Ishikawa (cell line): ENCODE measurements at regions not wholly inside any gene's neighbourhood (a gene's known extent, or its start where the extent isn't known, plus 50 kb on each side); places are given as distances from the start of the nearest gene placed in this dataset.

Experiments used
- CEBPB ChIP-seq: IDR thresholded peaks from 2 replicates; pipeline ENCODE4 v1.6.1; 2012
- CREB1 ChIP-seq: IDR thresholded peaks from 2 replicates; pipeline ENCODE4 v1.6.1; 2012; ENCODE audit warnings: low read depth
- EGR1 ChIP-seq: IDR thresholded peaks from 2 replicates; pipeline ENCODE4 v1.6.1; 2012
- EP300 ChIP-seq: IDR thresholded peaks from 2 replicates; pipeline ENCODE4 v1.6.1; 2012; ENCODE audit warnings: borderline replicate concordance
- FOXM1 ChIP-seq: IDR thresholded peaks from 2 replicates; pipeline ENCODE4 v1.6.1; 2012; ENCODE audit warnings: low read depth, borderline replicate concordance
- MAX ChIP-seq: IDR thresholded peaks from 2 replicates; pipeline ENCODE4 v1.6.1; 2012
- NFIC ChIP-seq: IDR thresholded peaks from 2 replicates; pipeline ENCODE4 v1.6.1; 2012
- RAD21 ChIP-seq: IDR thresholded peaks from 2 replicates; pipeline ENCODE4 v1.6.1; 2012; ENCODE audit warnings: low read depth
- REST ChIP-seq: IDR thresholded peaks from 2 replicates; pipeline ENCODE4 v1.6.1; 2012; ENCODE audit warnings: low read depth, mild to moderate bottlenecking
- TAF1 ChIP-seq: IDR thresholded peaks from 2 replicates; pipeline ENCODE4 v1.6.1; 2012; ENCODE audit warnings: low read depth, mild to moderate bottlenecking
- TCF12 ChIP-seq: IDR thresholded peaks from 2 replicates; pipeline ENCODE4 v1.6.1; 2012; ENCODE audit warnings: low read depth
- TEAD4 ChIP-seq: IDR thresholded peaks from 2 replicates; pipeline ENCODE4 v1.6.1; 2012
- USF1 ChIP-seq: IDR thresholded peaks from 2 replicates; pipeline ENCODE4 v1.6.1; 2012
- YY1 ChIP-seq: IDR thresholded peaks from 2 replicates; pipeline ENCODE4 v1.6.1; 2012; ENCODE audit warnings: low read depth
- ZBTB7A ChIP-seq: IDR thresholded peaks from 2 replicates; pipeline ENCODE4 v1.6.1; 2012; ENCODE audit warnings: low read depth

GRCh38 chr4:19743115-19743638, 508.5 kb upstream of the SLIT2 start:
- TF ChIP-seq RAD21 (no peak), REST (no peak), EP300 (no peak), MAX (no peak), ZBTB7A (no peak), CEBPB (no peak), USF1 (no peak), CREB1 (no peak), YY1 (no peak), TAF1 (no peak), EGR1 (no peak), NFIC (no peak), TEAD4 (no peak), FOXM1 (no peak), TCF12 (no peak)

- no peak; the same call in 1 of the 2 replicates for TF ChIP-seq REST
- no peak for TF ChIP-seq ZBTB7A
- peak; percentile 94 for TF ChIP-seq FOXM1
- TF ChIP-seq RAD21: peak; percentile 40
- TF ChIP-seq EP300: peak; percentile 98
- no peak for TF ChIP-seq TAF1
- peak; percentile 69 for TF ChIP-seq YY1
- TF ChIP-seq USF1: no peak
- no peak for TF ChIP-seq CREB1
- peak; percentile 89 for TF ChIP-seq NFIC
- TF ChIP-seq CEBPB: peak; percentile 65
- peak; percentile 97 for TF ChIP-seq TEAD4
- TF ChIP-seq MAX: peak; percentile 75
- TF ChIP-seq TCF12: peak; percentile 95
Observed at GRCh38 chr4:19739101-19739651, 512.5 kb upstream of the SLIT2 start.

GRCh38 chr4:19736968-19737756, 514.5 kb upstream of the SLIT2 start:
- TF ChIP-seq NFIC (peak; percentile 54; the same call in 1 of the 2 replicates), MAX (no peak), CEBPB (no peak), TEAD4 (peak; percentile 2; the same call in 1 of the 2 replicates)

GRCh38 chr4:19735012-19735411, 516.7 kb upstream of the SLIT2 start:
- TF ChIP-seq FOXM1 (no peak), NFIC (no peak), REST (no peak), EGR1 (no peak), TCF12 (no peak), EP300 (no peak), YY1 (no peak)
